MM.1S (cell line): ENCODE measurements at regions not wholly inside any gene's neighbourhood (a gene's known extent, or its start where the extent isn't known, plus 50 kb on each side); places are given as distances from the start of the nearest gene placed in this dataset.

Experiments used
- EZH2 ChIP-seq: fragments of 300-600 bp; sonication (generic); optimal IDR thresholded peaks from 2 replicates; pipeline ENCODE3; 2017; ENCODE audit warnings: low read depth, mild to moderate bottlenecking, antibody characterized with exemption, low read length, mixed read lengths
- EZH2phosphoT487 ChIP-seq: fragments of 300-600 bp; sonication (generic); IDR thresholded peaks from 2 replicates; pipeline ENCODE4 v1.6.1; 2018; ENCODE audit warnings: antibody characterized with exemption, low read length
- TF ChIP-seq, protein P1 (sequence below): fragments of 300-600 bp; sonication (generic); IDR thresholded peaks from 2 replicates; pipeline ENCODE4 v1.5.1; 2016; ENCODE audit warnings: antibody characterized with exemption, low read length, mixed read lengths

DNA sequence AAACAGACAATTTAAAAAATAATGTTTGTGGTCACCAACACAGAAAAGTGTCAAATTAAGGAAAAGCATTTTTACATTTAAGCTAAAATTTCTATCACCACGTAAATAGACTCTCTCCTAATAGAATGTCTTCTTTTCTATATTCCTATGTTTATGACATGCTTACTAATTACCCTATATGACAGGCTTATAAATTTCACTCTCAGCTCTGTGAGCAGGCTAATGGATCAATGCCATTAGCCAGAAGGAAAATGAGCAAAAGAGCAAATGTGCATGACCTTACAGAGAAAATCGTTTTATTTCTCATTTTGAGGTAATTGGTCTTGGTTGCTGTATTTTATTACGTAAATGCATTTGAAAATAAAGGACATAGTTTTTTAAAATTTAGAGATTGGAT is 209.7 kb downstream of the TMX3 start:
- TF ChIP-seq, protein P1, sequence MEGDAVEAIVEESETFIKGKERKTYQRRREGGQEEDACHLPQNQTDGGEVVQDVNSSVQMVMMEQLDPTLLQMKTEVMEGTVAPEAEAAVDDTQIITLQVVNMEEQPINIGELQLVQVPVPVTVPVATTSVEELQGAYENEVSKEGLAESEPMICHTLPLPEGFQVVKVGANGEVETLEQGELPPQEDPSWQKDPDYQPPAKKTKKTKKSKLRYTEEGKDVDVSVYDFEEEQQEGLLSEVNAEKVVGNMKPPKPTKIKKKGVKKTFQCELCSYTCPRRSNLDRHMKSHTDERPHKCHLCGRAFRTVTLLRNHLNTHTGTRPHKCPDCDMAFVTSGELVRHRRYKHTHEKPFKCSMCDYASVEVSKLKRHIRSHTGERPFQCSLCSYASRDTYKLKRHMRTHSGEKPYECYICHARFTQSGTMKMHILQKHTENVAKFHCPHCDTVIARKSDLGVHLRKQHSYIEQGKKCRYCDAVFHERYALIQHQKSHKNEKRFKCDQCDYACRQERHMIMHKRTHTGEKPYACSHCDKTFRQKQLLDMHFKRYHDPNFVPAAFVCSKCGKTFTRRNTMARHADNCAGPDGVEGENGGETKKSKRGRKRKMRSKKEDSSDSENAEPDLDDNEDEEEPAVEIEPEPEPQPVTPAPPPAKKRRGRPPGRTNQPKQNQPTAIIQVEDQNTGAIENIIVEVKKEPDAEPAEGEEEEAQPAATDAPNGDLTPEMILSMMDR, result no peak
- no peak for TF ChIP-seq EZH2phosphoT487
- TF ChIP-seq EZH2, result no peak
